ENCODE measurements at regions not wholly inside any gene's neighbourhood (a gene's known extent, or its start where the extent isn't known, plus 50 kb on each side); places are given as distances from the start of the nearest gene placed in this dataset.

DNA sequence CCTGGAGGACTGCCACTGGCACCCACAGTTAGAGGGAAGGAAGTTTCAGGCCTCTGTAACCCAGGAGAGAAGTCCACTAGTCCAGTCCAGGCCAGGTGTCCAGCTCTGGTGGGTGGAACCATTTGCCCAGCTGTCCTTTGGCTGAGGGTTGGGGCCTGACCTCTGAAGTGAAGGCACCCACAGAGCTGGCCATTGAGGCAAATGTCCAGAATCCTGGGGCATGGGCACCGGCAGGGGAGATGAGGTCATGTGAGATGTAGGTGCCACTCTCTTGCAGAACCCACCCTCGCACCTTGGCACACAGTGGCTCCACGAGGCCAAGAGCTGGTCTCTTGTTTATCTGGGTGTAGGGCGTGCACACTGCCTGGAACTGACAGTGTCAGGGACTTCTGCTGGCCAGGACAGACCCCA, 162.8 kb downstream of the SMAD6 start:
- TF ChIP-seq POLR2A (IDR thresholded peaks at IDR 0.05), result no peak
- TF ChIP-seq, protein P1, sequence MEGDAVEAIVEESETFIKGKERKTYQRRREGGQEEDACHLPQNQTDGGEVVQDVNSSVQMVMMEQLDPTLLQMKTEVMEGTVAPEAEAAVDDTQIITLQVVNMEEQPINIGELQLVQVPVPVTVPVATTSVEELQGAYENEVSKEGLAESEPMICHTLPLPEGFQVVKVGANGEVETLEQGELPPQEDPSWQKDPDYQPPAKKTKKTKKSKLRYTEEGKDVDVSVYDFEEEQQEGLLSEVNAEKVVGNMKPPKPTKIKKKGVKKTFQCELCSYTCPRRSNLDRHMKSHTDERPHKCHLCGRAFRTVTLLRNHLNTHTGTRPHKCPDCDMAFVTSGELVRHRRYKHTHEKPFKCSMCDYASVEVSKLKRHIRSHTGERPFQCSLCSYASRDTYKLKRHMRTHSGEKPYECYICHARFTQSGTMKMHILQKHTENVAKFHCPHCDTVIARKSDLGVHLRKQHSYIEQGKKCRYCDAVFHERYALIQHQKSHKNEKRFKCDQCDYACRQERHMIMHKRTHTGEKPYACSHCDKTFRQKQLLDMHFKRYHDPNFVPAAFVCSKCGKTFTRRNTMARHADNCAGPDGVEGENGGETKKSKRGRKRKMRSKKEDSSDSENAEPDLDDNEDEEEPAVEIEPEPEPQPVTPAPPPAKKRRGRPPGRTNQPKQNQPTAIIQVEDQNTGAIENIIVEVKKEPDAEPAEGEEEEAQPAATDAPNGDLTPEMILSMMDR (IDR thresholded peaks at IDR 0.05 in 8 of 11, conservative IDR thresholded peaks at IDR 0.05 in 3 of 11), result no peak
- TF ChIP-seq POLR2AphosphoS5 (IDR thresholded peaks at IDR 0.05), result no peak

Measured in spleen (tissue), 7 donors.